Ishikawa (cell line): ENCODE measurements at regions not wholly inside any gene's neighbourhood (a gene's known extent, or its start where the extent isn't known, plus 50 kb on each side); places are given as distances from the start of the nearest gene placed in this dataset.

Source experiments
- CEBPB ChIP-seq: IDR thresholded peaks from 2 replicates; pipeline ENCODE4 v1.6.1; 2012
- CREB1 ChIP-seq: IDR thresholded peaks from 2 replicates; pipeline ENCODE4 v1.6.1; 2012; ENCODE audit warnings: low read depth
- EGR1 ChIP-seq: IDR thresholded peaks from 2 replicates; pipeline ENCODE4 v1.6.1; 2012
- EP300 ChIP-seq: IDR thresholded peaks from 2 replicates; pipeline ENCODE4 v1.6.1; 2012; ENCODE audit warnings: borderline replicate concordance
- FOXM1 ChIP-seq: IDR thresholded peaks from 2 replicates; pipeline ENCODE4 v1.6.1; 2012; ENCODE audit warnings: low read depth, borderline replicate concordance
- RAD21 ChIP-seq: IDR thresholded peaks from 2 replicates; pipeline ENCODE4 v1.6.1; 2012; ENCODE audit warnings: low read depth
- TAF1 ChIP-seq: IDR thresholded peaks from 2 replicates; pipeline ENCODE4 v1.6.1; 2012; ENCODE audit warnings: low read depth, mild to moderate bottlenecking
- TF ChIP-seq, protein P1 (sequence below): IDR thresholded peaks from 2 replicates; pipeline ENCODE4 v1.6.1; 2012
- TF ChIP-seq, protein P2 (sequence below): IDR thresholded peaks from 2 replicates; pipeline ENCODE4 v1.6.1; 2012; ENCODE audit warnings: low read depth, mild to moderate bottlenecking

DNA sequence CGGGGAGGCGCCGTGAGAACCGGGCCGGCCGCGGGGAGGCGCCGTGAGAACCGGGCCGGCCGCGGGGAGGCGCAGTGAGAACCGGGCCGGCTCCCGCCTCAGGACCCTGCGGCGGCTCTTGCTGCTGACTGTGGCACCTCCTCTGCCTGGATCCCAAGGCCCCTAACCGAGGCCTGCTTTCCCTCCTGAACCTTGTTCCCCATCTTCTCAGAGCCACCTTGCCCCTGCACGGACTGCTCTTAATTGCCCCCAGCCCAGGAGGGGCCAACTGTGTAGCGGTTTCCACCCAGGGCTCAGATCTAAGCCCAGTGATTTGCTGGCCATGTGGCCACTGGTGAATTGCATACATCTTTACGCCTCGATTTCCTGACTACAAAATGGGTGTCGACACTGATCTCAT is 112.2 kb upstream of the B3GAT1 start:
- TF ChIP-seq, protein P1, sequence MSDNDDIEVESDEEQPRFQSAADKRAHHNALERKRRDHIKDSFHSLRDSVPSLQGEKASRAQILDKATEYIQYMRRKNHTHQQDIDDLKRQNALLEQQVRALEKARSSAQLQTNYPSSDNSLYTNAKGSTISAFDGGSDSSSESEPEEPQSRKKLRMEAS, result no peak
- TF ChIP-seq EP300 (no peak), TAF1 (no peak), CEBPB (no peak), RAD21 (no peak), CREB1 (no peak), FOXM1 (no peak), EGR1 (no peak)
- TF ChIP-seq, protein P2, sequence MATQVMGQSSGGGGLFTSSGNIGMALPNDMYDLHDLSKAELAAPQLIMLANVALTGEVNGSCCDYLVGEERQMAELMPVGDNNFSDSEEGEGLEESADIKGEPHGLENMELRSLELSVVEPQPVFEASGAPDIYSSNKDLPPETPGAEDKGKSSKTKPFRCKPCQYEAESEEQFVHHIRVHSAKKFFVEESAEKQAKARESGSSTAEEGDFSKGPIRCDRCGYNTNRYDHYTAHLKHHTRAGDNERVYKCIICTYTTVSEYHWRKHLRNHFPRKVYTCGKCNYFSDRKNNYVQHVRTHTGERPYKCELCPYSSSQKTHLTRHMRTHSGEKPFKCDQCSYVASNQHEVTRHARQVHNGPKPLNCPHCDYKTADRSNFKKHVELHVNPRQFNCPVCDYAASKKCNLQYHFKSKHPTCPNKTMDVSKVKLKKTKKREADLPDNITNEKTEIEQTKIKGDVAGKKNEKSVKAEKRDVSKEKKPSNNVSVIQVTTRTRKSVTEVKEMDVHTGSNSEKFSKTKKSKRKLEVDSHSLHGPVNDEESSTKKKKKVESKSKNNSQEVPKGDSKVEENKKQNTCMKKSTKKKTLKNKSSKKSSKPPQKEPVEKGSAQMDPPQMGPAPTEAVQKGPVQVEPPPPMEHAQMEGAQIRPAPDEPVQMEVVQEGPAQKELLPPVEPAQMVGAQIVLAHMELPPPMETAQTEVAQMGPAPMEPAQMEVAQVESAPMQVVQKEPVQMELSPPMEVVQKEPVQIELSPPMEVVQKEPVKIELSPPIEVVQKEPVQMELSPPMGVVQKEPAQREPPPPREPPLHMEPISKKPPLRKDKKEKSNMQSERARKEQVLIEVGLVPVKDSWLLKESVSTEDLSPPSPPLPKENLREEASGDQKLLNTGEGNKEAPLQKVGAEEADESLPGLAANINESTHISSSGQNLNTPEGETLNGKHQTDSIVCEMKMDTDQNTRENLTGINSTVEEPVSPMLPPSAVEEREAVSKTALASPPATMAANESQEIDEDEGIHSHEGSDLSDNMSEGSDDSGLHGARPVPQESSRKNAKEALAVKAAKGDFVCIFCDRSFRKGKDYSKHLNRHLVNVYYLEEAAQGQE, result no peak
